Nucleus accumbens (tissue), 56 donors: ENCODE measurements at regions not wholly inside any gene's neighbourhood (a gene's known extent, or its start where the extent isn't known, plus 50 kb on each side); places are given as distances from the start of the nearest gene placed in this dataset.

Experiments used
- DNase-seq, 56 donors: peaks; one replicate each; lab custom pipeline; 2025; lab: John Stamatoyannopoulos, UW

DNA sequence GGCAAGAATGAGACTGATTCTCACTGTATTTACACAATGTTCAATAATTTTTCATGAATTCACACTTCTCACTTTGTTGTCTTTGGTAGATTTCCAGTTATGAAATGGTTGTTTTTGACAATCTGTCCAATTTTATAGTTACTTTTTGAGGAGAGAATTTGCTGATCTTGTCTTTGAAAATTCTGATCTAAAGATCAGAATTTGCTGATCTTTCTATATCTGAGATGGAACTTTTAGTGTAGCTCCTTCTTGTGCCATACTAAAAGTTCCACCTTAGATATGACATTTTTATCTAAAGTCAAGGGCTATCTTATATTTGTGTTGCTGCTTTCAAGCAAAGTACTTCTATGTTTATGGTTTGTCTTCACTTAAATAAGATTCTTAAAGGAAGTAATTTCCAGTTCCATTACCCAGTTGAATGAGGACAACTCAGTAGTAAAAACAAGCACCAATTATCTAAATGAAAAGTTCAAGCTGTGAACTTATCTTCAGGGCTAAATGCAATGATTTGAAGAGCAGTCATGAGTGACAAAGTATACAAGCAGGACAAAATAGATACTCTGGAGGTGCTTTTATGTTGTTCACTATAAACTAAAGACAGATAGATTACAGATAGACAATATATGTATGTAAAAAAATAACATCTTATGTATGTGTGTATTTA is 76.4 kb upstream of the FOXG1 start:
- no peak for DNase-seq

DNA sequence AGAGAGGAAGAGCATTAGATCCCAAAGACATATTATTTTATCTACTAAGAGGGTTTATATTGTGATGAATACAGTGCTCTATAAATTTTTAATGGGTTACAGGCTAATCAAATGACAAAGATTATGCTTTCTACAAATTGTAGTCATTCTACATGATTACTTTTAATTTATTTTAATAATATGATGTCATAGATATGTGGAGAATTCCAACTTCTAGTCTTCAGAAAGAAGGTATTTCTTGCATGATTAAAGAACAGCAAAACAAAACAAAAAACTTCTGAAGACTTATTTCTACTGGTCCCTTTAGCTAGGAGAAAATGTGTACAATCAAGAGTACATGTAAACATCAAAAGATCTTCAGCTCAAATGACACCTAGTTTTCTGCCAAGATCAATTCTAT is 71.5 kb upstream of the FOXG1 start:
- no peak for DNase-seq

DNA sequence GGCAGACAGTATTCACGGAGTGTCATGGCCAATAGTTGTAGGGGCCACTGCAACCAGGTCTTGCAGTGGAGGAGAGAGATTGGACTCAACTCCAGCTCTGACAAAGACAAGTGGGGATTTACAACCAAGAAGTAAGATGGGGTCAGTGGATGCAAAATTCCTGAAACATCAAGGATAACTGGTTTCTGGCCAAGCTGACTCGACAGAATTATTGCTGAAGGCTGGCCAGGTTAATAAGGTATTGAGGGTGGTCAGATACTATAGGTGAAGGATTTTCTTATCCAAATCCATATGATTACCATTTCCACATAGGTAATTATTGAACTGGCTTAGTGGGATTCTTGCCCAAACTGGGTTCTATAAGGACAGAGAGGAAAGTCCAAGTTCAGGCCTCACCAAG is 64.9 kb upstream of the FOXG1 start:
- DNase-seq: no peak

DNA sequence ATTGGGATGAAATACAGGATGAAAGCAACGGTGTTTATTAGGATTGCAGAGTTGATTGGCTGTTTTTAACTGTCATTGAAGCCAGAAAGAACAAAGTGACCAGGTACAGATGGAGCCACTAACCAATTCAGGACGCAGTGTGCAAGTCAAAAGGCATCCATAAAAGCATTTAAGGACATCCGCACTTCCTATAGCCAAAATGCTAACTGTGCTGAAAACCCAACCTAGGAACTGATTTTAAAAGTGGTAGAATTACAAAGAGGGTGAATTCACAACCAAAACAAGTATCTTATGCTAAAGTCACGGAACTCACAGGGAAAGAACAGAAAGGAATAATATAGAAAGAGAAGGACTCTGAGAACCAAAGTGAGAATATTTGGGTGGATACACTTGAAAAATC is 63.1 kb upstream of the FOXG1 start:
- DNase-seq: no peak

DNA sequence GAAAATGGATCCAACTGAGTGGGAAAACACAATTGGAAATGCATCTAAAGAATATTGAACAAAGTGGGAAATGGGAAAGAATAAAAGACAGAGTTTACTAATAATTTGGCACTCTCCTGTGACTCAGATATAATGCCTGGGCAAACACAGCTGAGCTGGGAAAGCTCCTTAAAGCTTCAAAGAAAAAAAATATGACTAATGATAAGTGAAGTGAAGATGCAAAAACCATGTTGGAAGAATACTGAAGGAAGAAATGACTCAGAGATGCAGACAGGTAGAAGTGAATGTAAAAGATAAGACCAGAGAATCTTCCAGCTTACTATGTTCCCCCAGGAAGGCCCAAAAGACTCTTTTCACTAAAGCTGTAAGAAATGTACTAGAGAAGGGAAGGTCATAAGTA is 62.4 kb upstream of the FOXG1 start:
- no peak for DNase-seq

DNA sequence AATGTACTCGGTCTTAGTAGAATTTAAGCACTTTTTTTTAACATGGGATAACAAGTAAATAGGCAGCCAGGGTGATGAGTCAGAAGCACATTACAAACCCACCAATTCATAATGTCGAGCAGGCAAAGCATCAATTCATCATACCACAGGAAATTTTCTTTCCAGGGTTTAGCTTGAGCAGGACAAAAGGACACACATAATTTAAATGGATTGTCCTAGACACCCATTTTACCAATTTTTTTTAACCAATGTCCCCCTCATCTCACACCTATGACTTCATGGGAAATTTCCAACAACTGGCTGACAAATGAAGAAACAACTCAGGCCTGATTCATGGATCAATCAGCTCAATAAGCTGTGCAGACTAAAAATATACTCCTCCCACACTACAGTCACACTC is 58.8 kb upstream of the FOXG1 start:
- DNase-seq: peak in 2 of 56 donors; percentile 3 to 18

DNA sequence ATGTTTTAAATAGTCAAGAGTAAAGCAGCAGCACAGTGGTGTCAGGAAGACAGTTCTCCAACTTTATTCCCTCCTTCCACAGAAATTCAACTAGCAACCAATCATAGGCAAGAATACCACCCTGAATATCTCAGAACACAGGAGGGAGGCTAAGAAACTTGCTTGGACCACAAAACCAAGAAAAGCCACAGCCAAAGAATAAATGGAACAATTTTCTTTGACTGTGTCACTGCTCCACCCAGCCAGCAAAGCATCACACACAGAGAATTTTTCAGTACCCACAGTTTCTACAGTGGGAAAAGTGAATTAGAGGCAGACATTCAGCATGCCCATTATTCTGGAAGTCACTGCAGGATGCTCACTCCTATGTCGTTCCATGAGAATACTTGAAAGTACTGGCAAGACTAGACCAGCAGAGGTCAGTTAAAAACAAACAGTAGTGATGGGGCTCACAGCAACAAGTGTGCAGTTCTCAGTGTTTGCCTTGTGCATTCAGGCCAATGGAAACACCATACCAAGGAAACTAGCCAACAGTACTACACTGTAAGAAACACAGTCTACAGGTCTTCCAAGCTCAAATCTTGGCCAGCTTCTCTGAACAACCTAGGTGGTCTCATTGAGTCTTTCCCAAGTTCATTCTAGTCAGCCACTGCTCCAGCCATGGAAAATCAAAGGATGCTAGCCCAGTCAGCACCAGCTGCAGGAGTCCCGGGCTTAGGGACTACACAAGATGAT is 56.8 kb upstream of the FOXG1 start:
- DNase-seq: no peak
